ENCODE measurements at regions not wholly inside any gene's neighbourhood (a gene's known extent, or its start where the extent isn't known, plus 50 kb on each side); places are given as distances from the start of the nearest gene placed in this dataset.

DNA sequence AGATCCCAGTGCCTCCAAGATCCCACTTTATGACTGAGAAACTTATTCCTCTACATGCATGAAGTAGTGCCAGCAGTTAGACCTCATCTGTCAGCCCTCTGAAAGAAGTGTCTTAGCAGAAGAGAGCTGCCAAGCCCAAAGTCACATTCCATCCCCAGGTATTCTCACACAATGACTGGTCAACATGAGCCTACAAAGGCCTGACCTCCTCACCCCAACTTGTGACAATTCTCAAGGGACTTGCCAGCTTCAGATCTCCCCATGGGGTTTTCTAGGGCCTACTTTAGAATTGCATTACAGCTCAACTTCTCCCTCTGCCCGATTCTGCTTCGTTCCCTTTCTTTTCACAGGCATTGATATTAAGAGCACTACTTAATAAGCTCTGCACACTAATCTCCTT lies 393.8 kb upstream of the SLC30A5 start:
- TF ChIP-seq, protein P1, sequence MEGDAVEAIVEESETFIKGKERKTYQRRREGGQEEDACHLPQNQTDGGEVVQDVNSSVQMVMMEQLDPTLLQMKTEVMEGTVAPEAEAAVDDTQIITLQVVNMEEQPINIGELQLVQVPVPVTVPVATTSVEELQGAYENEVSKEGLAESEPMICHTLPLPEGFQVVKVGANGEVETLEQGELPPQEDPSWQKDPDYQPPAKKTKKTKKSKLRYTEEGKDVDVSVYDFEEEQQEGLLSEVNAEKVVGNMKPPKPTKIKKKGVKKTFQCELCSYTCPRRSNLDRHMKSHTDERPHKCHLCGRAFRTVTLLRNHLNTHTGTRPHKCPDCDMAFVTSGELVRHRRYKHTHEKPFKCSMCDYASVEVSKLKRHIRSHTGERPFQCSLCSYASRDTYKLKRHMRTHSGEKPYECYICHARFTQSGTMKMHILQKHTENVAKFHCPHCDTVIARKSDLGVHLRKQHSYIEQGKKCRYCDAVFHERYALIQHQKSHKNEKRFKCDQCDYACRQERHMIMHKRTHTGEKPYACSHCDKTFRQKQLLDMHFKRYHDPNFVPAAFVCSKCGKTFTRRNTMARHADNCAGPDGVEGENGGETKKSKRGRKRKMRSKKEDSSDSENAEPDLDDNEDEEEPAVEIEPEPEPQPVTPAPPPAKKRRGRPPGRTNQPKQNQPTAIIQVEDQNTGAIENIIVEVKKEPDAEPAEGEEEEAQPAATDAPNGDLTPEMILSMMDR (IDR thresholded peaks at IDR 0.05; ENCODE audit: control insufficient read depth, extremely low read depth, insufficient read depth), result no peak
- no peak for DNase-seq (ENCODE audit: low read depth)
- H3K4me3 ChIP-seq (ENCODE audit: low read depth, low read length), result no peak overlapping the region

- DNase-seq (ENCODE audit: low read depth), result no peak
- TF ChIP-seq, protein P1 (IDR thresholded peaks at IDR 0.05; ENCODE audit: control insufficient read depth, extremely low read depth, insufficient read depth), result no peak
- H3K4me3 ChIP-seq (ENCODE audit: low read depth, low read length), result no peak overlapping the region
Observed at GRCh38 chr5:68707575-68707974, 386.2 kb upstream of the SLC30A5 start.

DNA sequence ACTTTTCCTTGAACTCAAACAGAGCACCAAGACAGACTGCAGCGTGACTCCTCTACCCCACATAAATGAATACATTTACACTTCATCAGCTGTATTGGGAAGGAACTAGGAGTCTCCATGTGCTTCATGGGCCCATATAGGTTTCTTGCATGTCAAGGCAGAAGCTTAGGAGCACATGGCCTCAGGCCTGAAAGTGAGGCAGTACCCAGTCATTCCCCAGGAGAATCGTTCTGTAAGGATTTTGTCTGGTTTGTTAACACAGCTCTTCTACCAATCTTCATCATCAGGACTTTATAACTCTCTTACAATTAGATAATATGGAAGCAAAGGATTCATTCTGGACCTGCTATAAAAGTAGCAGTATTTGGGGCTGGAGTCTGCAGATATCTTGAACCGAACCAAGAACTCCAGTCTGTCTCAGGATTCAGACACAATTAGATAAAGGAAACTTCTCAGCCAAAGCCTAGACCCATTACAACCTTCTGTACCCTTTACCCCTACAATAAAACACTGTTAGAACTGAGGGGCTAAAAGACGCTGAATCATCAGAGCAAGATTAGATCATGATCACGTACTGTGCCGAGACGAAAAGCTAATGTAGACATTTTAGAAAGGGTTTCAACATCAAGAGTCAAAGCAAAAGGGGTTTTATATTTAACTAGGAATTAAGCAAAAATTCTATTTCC lies 385.5 kb upstream of the SLC30A5 start:
- TF ChIP-seq, protein P1 (IDR thresholded peaks at IDR 0.05; ENCODE audit: control insufficient read depth, extremely low read depth, insufficient read depth), result no peak
- no peak overlapping the region for H3K4me3 ChIP-seq (ENCODE audit: low read depth, low read length)
- no peak for DNase-seq (ENCODE audit: low read depth)

GRCh38 chr5:68708842-68709170 lies 385.0 kb upstream of the SLC30A5 start:
- TF ChIP-seq, protein P1 (IDR thresholded peaks at IDR 0.05; ENCODE audit: control insufficient read depth, extremely low read depth, insufficient read depth), result no peak
- DNase-seq (ENCODE audit: low read depth), result no peak

GRCh38 chr5:68709239-68709638 lies 384.6 kb upstream of the SLC30A5 start:
- H3K4me3 ChIP-seq (ENCODE audit: low read depth, low read length), result no peak overlapping the region
- TF ChIP-seq, protein P1 (IDR thresholded peaks at IDR 0.05; ENCODE audit: control insufficient read depth, extremely low read depth, insufficient read depth), result no peak
- no peak for DNase-seq (ENCODE audit: low read depth)

More at GRCh38 chr5:68708842-68709170, 385.0 kb upstream of the SLC30A5 start:
- no peak overlapping the region for H3K4me3 ChIP-seq (ENCODE audit: low read depth, low read length)

GRCh38 chr5:68710514-68710913 lies 383.3 kb upstream of the SLC30A5 start:
- no peak overlapping the region for H3K4me3 ChIP-seq (ENCODE audit: low read depth, low read length)
- DNase-seq (ENCODE audit: low read depth), result no peak
- TF ChIP-seq, protein P1 (IDR thresholded peaks at IDR 0.05; ENCODE audit: control insufficient read depth, extremely low read depth, insufficient read depth), result no peak
